ENCODE measurements at regions not wholly inside any gene's neighbourhood (a gene's known extent, or its start where the extent isn't known, plus 50 kb on each side); places are given as distances from the start of the nearest gene placed in this dataset.

DNA sequence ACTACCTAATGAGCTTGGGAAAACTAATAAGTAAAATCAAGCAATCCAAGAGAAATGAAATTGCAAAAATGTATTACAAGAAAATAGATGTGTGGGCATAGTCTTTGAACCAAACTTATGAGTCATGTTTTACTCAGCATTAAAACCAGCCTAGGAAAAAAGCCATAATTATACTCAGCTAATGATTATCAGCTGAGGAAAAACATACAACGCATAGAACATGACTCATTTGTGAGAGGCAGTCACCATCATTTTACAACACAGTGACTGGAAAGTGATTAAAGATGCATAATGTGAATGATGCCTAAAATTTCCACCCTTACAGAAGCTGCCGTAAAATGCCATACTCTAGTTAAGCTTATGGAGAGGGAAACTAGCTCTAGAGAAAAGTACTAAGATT lies 238.0 kb upstream of the EOMES start:
- TF ChIP-seq, protein P1, sequence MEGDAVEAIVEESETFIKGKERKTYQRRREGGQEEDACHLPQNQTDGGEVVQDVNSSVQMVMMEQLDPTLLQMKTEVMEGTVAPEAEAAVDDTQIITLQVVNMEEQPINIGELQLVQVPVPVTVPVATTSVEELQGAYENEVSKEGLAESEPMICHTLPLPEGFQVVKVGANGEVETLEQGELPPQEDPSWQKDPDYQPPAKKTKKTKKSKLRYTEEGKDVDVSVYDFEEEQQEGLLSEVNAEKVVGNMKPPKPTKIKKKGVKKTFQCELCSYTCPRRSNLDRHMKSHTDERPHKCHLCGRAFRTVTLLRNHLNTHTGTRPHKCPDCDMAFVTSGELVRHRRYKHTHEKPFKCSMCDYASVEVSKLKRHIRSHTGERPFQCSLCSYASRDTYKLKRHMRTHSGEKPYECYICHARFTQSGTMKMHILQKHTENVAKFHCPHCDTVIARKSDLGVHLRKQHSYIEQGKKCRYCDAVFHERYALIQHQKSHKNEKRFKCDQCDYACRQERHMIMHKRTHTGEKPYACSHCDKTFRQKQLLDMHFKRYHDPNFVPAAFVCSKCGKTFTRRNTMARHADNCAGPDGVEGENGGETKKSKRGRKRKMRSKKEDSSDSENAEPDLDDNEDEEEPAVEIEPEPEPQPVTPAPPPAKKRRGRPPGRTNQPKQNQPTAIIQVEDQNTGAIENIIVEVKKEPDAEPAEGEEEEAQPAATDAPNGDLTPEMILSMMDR (IDR thresholded peaks at IDR 0.05; ENCODE audit: poor library complexity): no peak
- TF ChIP-seq EZH2 (IDR thresholded peaks at IDR 0.05; ENCODE audit: borderline replicate concordance) (no peak), EZH2phosphoT487 (IDR thresholded peaks at IDR 0.05; ENCODE audit: low read depth, severe bottlenecking, unreplicated experiment) (no peak)

Measured in hepatocyte (in vitro differentiated cells).